HG02642 (cell line): ENCODE measurements at regions not wholly inside any gene's neighbourhood (a gene's known extent, or its start where the extent isn't known, plus 50 kb on each side); places are given as distances from the start of the nearest gene placed in this dataset.
"Not testable (repeated sequence)": the region's sequence is repeated elsewhere in the genome, so short reads cannot be mapped to it uniquely, and the experiment has no call there.

ENCODE experiments used
- ATAC-seq: cut with Tn5 transposase; IDR thresholded peaks from one replicate; pipeline ENCODE4 v1.9.1; 2021; ENCODE audit warnings: mild to moderate bottlenecking; ENCODE audit not compliant: unreplicated experiment, poor library complexity

GRCh38 chr2:83993873-83994632, 465.0 kb downstream of the SUCLG1 start:
- no peak for ATAC-seq

GRCh38 chr2:83991992-83992391, 467.1 kb downstream of the SUCLG1 start:
- no peak for ATAC-seq

- no peak for ATAC-seq
Measured at GRCh38 chr2:83990636-83991035, 468.4 kb downstream of the SUCLG1 start.

GRCh38 chr2:83976628-83977027, 482.5 kb downstream of the SUCLG1 start:
- ATAC-seq: not testable (repeated sequence)

- no peak for ATAC-seq
Measured at GRCh38 chr2:83972128-83972527, 487.0 kb downstream of the SUCLG1 start.

- no peak for ATAC-seq
Measured at GRCh38 chr2:83971547-83971946, 487.5 kb downstream of the SUCLG1 start.

- ATAC-seq: no peak
Measured at GRCh38 chr2:83970217-83970929, 488.7 kb downstream of the SUCLG1 start.

- ATAC-seq: no peak
Measured at GRCh38 chr2:83969085-83969484, 490.0 kb downstream of the SUCLG1 start.

- no peak for ATAC-seq
Measured at GRCh38 chr2:83967854-83968253, 491.2 kb downstream of the SUCLG1 start.

GRCh38 chr2:83966946-83967345, 492.1 kb downstream of the SUCLG1 start:
- not testable (repeated sequence) for ATAC-seq

- ATAC-seq: no peak
Measured at GRCh38 chr2:83961512-83961911, 497.6 kb downstream of the SUCLG1 start.

- no peak for ATAC-seq
Measured at GRCh38 chr2:83960371-83960770, 498.7 kb downstream of the SUCLG1 start.

- no peak for ATAC-seq
Measured at GRCh38 chr2:83959266-83959665, 499.8 kb downstream of the SUCLG1 start.

- ATAC-seq: no peak
Measured at GRCh38 chr2:83956991-83957390, 502.1 kb downstream of the SUCLG1 start.

GRCh38 chr2:83953697-83954096, 505.4 kb downstream of the SUCLG1 start:
- no peak for ATAC-seq

GRCh38 chr2:83951378-83951947, 507.6 kb downstream of the SUCLG1 start:
- no peak for ATAC-seq

- ATAC-seq: no peak
Measured at GRCh38 chr2:83949361-83949760, 509.7 kb downstream of the SUCLG1 start.

GRCh38 chr2:83944191-83944590, 514.9 kb downstream of the SUCLG1 start:
- no peak for ATAC-seq

GRCh38 chr2:83943265-83943664, 515.8 kb downstream of the SUCLG1 start:
- no peak for ATAC-seq

- no peak for ATAC-seq
Measured at GRCh38 chr2:83941886-83942285, 517.2 kb downstream of the SUCLG1 start.

- no peak for ATAC-seq
Measured at GRCh38 chr2:83933749-83934148, 525.3 kb downstream of the SUCLG1 start.
